Thyroid gland (tissue), 4 donors: ENCODE measurements at regions not wholly inside any gene's neighbourhood (a gene's known extent, or its start where the extent isn't known, plus 50 kb on each side); places are given as distances from the start of the nearest gene placed in this dataset.

Source experiments
- CTCF ChIP-seq, 6 experiments: fragments of 200-600 bp in 3 of 6; fragments of 450-650 bp in 3 of 6; sonication (generic) in 3 of 6; IDR thresholded peaks; one replicate each; pipeline ENCODE4 v1.5.1; 2016 to 2019; ENCODE audit warnings: antibody characterized with exemption in 6 of 6, mild to moderate bottlenecking in 2 of 6, inconsistent platforms in 1 of 6, moderate library complexity in 1 of 6
- POLR2A ChIP-seq, 2 donors: fragments of 450-650 bp; IDR thresholded peaks; one replicate each; pipeline ENCODE4 v1.6.1; 2017; ENCODE audit warnings: antibody characterized with exemption in 2 of 2, mild to moderate bottlenecking in 2 of 2, moderate library complexity in 1 of 2

- no peak for TF ChIP-seq CTCF (IDR thresholded peaks at IDR 0.05)
- TF ChIP-seq POLR2A (IDR thresholded peaks at IDR 0.05), result no peak
These were observed 149.5 kb downstream of the RNF144B start for GRCh38 chr6:18536591-18537055.
